ENCODE measurements at regions not wholly inside any gene's neighbourhood (a gene's known extent, or its start where the extent isn't known, plus 50 kb on each side); places are given as distances from the start of the nearest gene placed in this dataset.

GRCh38 chr21:16308269-16308668, 578.5 kb downstream of the USP25 start:
- no peak for DNase-seq (ENCODE audit: low read depth)

GRCh38 chr21:16309250-16309971, 579.6 kb downstream of the USP25 start:
- no peak for DNase-seq (ENCODE audit: low read depth)

- no peak for DNase-seq (ENCODE audit: low read depth)
These were observed 580.4 kb downstream of the USP25 start for GRCh38 chr21:16310176-16310575.

GRCh38 chr21:16311229-16311628, 581.4 kb downstream of the USP25 start:
- no peak for DNase-seq (ENCODE audit: low read depth)

GRCh38 chr21:16312321-16312720, 582.5 kb downstream of the USP25 start:
- DNase-seq (ENCODE audit: low read depth), result no peak

- DNase-seq (ENCODE audit: low read depth), result no peak
These were observed 585.4 kb downstream of the USP25 start for GRCh38 chr21:16315223-16315622.

GRCh38 chr21:16318651-16319300, 589.0 kb downstream of the USP25 start:
- DNase-seq (ENCODE audit: low read depth), result no peak

- no peak for DNase-seq (ENCODE audit: low read depth)
These were observed 590.3 kb downstream of the USP25 start for GRCh38 chr21:16320110-16320509.

- DNase-seq (ENCODE audit: low read depth), result no peak
These were observed 592.7 kb downstream of the USP25 start for GRCh38 chr21:16322454-16322853.

- peak; percentile 52 for DNase-seq (ENCODE audit: low read depth)
These were observed 593.8 kb downstream of the USP25 start for GRCh38 chr21:16323596-16323995.

GRCh38 chr21:16324630-16325029, 594.8 kb downstream of the USP25 start:
- no peak for DNase-seq (ENCODE audit: low read depth)

- DNase-seq (ENCODE audit: low read depth), result peak; percentile 66
These were observed 600.5 kb downstream of the USP25 start for GRCh38 chr21:16330082-16330907.

GRCh38 chr21:16330908-16331268, 601.1 kb downstream of the USP25 start:
- no peak for DNase-seq (ENCODE audit: low read depth)

- DNase-seq (ENCODE audit: low read depth), result no peak
These were observed 607.5 kb downstream of the USP25 start for GRCh38 chr21:16337266-16337665.

- DNase-seq (ENCODE audit: low read depth), result no peak
These were observed 613.1 kb downstream of the USP25 start for GRCh38 chr21:16342932-16343331.

- no peak for DNase-seq (ENCODE audit: low read depth)
These were observed 614.0 kb downstream of the USP25 start for GRCh38 chr21:16343776-16344175.

- no peak for DNase-seq (ENCODE audit: low read depth)
These were observed 616.0 kb downstream of the USP25 start for GRCh38 chr21:16345757-16346156.

- no peak for DNase-seq (ENCODE audit: low read depth)
These were observed 617.4 kb downstream of the USP25 start for GRCh38 chr21:16347223-16347622.

GRCh38 chr21:16353764-16354163, 624.0 kb downstream of the USP25 start:
- no peak for DNase-seq (ENCODE audit: low read depth)

- DNase-seq (ENCODE audit: low read depth), result no peak
These were observed 628.2 kb downstream of the USP25 start for GRCh38 chr21:16357994-16358393.

GRCh38 chr21:16358784-16359183, 629.0 kb downstream of the USP25 start:
- no peak for DNase-seq (ENCODE audit: low read depth)

GRCh38 chr21:16363100-16363499, 633.3 kb downstream of the USP25 start:
- no peak for DNase-seq (ENCODE audit: low read depth)

- no peak for DNase-seq (ENCODE audit: low read depth)
These were observed 633.7 kb downstream of the USP25 start for GRCh38 chr21:16363518-16363917.
